ENCODE measurements at regions not wholly inside any gene's neighbourhood (a gene's known extent, or its start where the extent isn't known, plus 50 kb on each side); places are given as distances from the start of the nearest gene placed in this dataset.

DNA sequence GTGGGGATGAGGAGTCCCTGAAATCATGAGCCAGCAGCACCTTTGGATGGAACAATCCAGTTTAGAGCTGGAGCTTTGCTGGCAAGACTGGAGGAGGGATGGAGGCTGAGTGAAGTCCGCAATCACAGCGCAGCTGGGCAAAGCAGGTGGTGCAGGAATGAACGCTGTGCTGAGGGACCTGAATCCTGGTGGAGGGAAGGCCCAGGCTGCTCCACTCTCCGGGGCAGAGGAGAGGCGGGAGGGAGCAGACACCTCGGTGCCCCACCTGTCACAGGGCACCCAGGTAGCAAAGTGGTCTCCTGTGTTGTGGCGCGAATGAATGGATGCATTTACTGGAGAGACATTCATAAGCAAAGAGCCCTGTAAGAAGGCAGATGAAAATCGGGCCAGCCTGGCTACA, 124.8 kb upstream of the ANO1 start:
- DNase-seq, result no peak

DNA sequence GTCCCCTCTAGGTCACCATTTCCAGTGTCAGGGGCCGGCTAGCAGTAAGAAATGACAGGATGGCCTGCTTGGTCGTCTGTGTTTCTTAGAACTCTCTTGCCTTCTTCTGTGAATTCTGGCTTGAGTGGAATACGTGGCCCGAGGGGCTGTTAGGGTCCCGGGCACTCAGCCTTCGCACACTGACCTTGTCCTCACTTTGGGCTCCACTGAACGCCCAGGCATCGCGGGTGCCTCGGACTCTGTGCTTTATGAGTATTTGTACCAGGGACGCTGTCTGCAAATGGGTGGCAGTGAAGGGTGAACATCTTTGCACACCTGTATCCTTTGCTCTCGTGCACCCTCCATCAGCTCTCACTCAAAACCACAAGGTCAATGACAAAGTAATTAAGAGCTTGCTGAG, 123.4 kb upstream of the ANO1 start:
- no peak for DNase-seq

DNA sequence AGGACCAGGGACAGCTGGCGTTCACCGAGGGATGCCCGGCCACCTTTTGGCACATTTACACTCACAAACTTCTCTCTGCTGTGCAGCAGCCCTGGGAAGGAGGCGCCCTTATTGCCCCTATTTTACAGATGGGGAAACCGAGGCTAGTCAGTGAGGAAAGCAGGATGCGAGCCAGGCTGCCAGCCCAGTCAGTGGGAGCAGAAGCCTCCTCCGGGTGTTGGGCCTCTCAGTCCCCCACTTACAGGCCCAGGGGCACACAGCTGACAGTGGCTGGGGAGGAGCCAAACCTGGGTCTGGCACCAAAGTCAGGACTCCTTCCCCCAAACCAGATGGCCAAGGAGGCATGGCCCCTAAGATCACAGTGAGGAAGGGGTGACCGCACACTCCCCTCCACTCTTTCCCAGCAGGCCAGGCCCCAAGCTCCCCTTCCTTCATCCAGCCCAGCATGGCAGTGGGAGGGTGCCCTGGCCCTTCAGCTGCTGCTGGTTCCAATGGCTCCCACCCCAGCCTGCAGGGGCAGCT, 121.4 kb upstream of the ANO1 start:
- no peak for DNase-seq

DNA sequence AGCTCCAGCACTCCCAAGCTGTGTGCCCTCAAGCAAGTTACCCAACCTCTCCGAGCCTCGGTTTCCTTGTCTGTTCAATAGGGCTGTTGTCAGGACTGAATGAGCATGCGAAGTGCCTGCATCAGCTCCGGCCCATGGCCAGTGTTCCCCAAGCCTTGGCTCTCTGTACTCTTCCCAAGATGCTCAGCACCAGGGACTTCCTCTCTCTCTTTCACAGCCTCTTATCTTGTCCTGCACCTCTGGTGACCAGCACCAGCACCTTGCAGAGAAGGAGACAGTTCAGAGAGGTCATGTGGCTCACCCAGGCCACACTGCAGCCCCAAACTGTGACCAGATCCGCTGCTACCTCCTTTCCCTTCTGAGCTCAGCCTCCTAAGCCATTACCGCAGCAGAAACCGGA, 120.3 kb upstream of the ANO1 start:
- no peak for DNase-seq

DNA sequence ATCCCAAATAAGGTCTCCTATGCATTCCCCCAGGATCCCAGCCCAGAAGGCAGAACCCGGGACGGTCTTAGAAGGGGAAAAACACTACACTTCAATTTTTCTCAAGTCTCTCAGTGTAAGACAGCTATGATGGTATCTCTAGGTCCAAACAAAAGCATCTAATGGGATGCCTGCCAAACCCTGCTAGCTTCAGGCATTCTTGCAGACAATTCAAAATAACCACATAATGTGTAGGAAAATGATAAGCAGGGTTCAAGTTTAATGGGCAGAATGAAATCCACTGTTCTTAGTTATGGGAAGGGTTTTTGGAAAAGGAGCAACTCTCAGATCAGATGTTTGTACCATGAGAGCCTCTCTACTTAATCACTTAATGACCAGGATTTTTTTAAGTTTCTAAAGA, 119.8 kb upstream of the ANO1 start:
- no peak for DNase-seq

DNA sequence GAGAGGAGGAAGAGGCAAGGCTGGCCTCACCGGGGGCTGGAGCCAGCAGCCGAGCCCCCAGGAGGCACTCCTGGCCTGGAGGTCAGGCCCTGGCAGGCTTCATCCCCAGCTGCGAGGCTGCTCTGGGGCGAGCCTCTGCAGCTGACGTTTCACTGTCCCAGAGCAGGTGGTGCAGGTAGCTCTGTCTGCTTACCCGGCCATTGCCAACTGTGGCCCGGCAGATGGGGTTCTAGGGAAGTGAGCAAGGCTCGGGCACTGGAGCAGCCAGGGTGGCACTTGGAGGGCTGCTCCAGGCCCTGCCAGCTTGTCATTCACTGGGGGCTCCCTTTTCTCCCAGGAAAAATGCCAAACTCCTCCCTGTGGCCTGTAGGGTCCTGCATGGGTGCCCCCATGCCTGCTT, 118.7 kb upstream of the ANO1 start:
- no peak for DNase-seq

DNA sequence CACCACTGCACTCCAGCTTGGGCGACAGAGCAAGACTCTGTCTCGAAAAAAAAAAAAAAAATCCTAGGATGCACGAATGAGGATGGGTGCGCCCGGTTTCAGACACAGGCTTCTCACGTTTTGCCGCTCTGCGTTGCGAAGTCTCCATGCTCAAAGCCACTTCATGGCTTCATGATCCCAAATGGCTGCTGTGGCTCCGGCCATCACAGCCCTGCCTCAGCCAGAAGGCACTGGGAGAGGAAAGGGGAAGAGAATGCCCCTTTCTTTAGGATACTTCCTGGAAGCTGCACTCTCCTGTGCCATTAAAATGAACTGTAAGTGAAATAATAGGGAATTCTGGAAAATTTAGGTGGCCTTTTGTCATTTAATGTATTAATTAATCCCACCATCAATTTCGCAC, 116.4 kb upstream of the ANO1 start:
- DNase-seq, result no peak

DNA sequence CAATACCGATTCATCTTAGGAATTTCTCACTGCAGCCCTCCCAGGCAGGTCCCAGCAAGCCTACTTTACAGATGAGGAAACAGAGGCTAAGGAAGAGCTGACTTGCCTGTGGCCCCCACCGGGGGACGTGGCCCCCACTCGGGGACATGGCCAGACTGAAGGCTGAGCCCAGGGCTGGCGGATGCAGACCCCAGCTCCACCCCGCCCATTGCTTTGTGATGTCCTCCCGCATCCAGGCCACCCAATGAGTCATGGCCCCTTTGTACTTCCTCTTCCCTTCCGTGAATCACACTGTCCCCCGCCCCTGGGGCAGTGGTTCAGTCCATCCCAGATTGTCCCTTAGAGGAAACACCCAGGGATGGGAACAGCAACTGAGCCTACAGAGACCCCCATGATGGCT, 116.0 kb upstream of the ANO1 start:
- no peak for DNase-seq

DNA sequence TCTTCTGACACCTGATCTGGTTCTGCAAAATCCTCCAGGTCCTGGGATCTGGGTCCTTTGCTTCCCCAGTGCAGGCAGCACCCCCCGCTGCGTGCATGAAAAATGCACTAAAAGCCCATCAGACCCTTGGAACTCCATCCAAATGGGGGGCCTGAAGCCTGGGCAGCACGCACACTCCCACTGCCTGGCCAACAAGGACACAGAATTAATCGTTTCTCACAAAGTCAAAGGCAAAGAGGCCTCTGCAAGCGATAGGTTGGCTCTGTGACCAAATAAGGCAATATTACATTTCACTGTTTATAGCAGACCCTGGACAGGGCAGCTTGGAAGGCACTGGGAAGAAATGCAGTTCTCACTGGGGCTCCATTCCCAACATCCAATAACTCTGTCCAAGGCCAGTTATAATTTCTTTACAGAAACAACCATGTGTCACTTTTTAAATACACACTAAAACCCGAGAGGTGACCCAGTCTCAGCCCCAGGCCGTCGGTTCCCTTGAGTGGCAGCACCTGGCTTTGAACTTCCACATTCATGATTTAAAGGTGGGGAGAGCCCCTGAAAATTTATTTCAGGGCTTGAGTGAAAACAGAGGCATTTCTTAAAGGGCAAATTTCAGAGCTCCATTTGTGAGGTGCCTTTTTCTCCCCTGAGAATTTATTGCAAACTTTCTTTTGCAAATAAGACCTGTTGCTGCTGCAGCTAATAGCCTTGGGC, 114.4 kb upstream of the ANO1 start:
- no peak for DNase-seq

DNA sequence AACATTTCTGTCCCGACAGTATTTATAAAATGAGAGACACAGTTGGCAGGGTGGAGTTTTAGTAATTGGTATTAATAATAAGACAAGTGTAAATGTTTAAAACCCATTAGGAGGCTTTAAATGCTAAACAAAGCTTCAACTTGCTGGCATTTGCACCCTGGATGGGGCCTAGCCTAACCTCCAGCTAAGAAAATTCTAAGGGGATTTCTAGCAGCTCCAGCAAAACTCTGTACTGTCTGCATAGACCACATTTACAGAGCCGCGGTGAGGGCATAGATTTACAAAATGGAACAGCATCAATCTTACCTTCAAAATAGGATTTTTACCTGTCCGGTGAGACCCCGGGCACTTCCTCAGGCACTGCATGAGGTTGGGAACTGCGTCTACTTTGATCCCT, 113.9 kb upstream of the ANO1 start:
- DNase-seq, result no peak

DNA sequence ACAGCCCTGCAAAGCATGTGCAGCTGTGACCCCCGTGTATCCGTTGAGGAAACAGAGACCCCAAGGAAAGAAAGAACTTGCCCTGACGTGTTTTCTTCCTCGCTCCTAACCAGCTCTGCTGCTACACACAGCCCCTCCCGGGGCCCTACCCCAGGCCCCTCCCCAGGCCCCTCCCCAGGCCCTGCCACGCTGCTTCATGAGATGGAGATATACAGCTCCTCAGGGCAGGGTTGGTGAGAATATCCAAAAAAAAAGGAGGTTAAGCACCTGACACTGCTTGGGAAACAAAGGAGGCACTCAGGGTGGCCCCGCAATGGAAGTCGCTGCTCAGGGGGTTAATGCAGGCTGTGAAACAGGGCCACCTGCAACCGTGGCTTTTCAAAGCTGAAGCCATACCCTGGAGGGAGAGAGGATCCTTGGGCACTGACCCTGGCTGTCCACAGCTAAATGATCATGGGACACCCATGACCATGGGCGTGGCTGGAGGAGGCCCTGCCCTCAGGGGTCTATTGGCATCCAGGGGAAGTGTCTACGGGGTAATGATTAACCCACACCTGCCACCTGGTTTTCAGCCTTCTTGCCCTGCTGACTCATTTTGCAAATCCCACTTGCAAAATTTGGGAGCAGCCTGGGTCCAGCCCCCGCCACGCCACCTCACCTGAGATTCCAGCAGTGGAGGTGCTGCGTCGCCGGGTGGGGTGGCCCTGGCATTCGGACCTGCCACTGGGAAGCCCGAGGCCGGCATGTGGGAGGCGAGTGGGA, 112.1 kb upstream of the ANO1 start:
- DNase-seq, result no peak

DNA sequence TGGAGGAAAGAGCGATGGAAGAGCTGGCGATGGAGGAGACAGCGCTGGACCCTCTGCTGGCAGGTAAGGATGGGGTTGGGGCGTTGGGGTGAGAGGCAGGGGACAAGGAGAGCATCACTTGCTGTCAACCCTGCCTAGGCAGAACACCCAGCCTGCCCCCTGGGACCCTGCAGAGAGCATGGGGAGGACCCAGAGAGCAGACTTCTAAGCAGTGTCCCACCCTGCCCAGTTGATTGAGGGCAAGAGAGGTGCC, 111.6 kb upstream of the ANO1 start:
- DNase-seq, result no peak

DNA sequence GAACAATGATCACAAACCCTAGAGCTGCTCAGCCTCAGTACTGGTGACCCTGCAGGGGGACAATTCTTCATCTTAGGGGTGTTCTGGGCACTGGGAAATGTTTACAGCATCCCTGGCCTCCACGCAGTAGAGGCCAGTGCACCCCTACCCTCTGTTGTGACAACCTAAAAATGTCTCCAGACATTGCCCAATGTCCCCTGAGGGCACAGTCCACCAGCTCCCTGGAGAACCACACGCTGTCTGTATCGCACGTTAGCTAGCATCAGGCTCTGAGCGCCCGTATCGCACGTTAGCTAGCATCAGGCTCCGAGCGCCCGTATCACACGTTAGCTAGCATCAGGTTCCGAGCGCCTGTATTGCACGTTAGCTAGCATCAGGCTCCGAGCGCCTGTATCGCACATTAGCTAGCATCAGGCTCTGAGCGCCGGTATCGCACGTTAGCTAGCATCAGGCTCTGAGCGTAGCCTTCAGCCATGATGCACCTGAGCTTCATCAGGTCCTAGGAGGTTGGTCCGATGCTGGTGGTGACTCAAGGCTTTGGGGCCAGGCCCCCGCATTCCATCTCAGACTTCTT, 111.1 kb upstream of the ANO1 start:
- DNase-seq, result no peak

DNA sequence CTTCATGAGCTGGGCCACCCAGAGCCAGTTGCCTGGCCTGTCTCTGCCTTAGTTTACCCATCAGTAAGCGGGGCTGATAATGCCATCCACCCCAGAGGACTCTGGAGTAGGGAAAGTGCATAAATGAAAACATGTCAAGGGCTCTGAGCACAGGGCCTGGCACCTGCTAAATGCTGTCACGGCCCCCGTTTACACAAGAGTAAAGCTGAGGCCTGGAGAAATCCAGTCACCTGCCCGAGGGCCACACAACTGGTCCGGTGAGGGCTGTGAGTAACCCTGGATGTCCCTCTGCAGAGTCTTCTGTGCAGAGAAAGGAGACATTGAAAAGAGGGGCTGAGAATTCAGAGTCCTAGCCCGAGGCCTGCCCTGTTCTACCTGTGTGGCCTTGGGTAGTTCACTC, 110.6 kb upstream of the ANO1 start:
- DNase-seq, result no peak

DNA sequence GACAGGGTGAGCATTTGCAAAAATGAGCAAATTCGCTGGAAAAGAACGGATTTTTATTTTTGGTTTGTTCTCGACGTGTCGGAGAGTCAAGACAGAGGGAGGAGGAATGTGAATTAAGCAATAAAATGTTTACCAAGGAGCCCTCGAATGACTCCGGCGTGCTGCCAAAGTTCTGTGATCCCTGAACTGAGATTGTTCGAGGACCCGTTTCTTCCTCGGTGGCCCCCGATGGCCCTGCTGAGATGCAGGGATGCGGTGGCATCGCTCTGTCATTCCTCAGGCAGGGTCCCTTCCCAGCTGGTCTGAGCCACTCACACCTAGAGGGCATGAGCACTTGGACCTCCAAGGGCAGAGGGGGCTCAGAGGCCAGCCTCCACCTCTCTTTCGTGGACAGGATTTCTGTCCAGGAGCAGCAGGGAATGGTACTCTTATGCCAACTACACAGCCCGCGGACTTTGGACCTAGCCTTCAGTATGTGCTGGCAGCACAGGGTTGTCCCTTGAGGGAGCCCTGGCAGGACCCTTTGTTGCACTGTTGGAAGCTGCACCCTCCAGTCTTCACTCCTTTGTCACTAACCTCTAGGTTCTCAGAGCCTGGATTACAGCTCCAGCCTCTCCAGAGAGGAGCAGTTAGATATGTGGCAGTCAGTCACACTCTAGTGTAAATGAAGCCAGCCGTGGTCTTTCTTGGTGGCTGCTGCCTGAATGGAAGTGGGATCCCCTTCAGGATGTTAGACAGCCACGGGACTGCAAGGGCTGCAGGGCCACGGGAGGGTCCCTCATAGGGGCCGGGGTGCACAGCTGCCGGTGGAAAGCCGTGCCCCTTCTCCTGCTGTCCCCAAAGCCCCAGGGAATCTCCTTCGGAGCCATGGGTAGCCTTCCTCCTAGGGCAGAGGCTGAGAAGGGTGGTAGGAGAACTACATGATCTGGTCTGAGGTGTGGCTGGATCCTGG, 109.4 kb upstream of the ANO1 start:
- DNase-seq, result no peak

DNA sequence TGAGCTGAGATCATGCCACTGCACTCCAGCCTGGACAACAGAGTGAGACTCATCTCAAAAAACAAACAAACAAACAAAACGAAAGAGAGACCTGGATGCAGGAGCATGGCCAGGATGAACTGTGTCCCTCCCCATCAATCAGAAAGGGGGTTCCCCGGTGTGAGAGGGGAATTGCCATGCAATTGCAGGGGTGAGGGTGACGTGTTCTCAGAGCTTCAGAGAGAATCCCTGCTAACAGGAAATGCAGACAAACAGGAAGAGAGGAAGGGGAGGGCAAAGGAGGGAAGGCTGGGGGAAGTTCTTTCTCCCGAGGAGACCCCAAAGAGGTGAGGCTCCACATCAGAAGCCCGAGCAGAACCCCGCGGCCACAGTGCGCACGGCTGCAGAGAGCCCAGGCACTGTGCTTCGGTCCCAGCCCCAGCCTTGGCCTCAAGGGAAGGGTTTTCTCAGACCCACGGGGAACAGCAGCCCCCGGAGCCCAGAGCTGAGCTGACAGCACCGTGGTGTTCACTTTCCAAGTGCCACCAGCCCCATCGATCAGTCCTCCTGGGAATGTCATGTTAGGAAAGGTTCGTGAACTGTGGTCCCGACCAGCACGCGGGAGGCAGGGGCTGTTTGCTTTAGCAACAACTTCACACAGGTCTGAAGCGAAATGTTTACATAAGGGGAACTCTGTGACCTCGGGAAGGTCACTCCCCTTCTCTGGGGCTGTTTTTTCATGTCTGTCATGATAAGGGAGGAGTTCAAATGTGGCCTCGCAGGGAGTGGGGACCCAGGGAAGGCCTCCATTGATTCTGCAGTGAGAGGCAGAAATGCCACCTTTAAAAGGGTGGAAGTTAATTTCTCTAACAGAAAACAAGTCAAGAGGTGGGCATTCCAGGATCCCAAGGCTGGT, 108.0 kb upstream of the ANO1 start:
- no peak for DNase-seq

DNA sequence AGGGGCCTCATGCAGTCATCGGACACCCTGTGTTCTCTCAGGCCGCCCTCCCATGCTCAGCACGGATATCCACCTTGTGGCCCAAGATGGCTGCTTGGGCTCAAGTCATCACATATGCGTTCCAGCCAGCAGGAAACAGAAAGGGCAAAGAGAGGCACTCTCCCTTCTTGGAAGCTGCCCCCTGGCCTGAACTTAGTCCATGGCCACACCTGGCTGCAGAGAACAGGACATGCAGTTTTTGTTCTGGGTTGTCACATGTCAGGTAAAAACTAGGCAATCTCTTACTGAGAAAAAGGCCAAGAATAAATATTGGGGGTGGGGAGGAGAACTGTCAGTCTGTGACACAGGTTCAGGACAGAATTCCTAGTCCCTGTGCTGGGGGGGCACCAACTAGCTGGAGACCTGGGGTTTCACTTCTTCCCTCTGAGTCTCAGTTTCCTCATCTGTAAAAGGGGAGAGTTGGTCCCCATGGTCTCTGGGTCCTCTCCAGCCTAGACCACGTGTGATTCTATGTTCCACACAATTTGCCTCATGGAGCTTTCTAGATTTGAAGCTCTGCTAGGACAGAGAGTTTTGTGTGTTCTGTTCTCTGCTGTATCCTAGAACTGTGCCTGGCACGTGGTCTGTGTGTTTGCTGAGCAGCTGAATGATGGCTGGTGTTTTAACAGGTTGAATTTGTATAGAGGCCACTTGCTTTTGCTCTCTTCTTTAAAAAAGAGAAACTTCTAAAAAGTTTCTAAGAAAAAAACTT, 107.2 kb upstream of the ANO1 start:
- no peak for DNase-seq

DNA sequence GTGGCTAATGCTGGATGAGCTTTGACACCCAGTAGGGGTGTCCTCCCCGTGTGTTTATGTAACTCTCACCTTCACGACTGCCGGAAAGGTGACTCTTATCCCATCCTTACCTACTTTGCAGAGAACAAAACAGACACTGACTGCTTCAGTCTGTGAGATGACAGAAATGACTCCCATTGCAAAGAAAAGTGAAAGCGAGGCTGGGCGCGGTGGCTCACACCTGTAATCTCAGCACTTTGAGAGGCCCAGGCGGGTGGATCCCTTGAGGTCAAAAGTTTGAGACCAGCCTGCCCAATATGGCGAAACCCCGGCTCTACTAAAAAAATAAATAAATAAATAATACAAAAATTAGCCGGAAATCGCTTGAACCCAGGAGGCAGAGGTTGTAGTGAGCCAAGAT, 106.4 kb upstream of the ANO1 start:
- DNase-seq, result no peak

DNA sequence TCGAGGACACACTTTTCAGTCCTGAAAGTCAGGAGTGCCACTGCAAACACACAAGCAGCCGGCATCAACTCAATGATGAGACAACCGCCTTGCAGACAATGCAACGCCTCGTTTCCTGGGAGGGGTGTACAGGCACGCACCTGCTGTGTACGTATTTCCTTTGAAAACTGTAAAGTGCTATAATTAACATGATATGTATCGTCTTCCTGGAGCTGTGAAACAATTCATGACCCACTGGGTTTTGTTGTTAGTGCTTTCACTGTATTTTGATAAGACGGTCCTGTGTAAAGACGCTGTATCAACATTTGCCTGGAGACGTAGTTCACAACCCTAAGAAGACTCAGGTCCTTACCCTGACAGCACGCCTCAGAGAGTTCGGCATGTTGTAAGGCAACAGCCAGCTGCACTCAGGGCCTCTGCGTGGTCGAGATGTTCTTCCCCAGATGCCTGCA, 105.7 kb upstream of the ANO1 start:
- DNase-seq, result no peak

DNA sequence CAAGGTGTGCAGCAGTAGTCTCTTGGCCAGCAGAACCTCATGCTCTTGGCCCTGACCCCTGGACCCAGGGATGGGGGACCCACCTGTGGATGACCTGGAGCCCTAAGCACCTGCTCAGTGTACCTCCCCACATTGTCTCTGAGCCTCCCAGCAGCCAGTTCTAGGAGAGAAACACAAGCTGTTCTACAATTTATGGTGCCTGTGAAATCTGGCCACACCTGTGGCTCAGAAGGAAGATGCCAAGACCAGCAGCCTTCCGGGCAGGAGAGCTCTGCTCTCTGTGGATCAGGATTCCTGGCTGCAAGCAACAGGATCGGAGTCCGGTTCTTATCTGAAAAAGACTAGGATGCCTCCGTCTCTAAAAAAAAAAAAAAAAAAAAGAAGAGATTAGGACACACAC, 103.6 kb upstream of the ANO1 start:
- no peak for DNase-seq

DNA sequence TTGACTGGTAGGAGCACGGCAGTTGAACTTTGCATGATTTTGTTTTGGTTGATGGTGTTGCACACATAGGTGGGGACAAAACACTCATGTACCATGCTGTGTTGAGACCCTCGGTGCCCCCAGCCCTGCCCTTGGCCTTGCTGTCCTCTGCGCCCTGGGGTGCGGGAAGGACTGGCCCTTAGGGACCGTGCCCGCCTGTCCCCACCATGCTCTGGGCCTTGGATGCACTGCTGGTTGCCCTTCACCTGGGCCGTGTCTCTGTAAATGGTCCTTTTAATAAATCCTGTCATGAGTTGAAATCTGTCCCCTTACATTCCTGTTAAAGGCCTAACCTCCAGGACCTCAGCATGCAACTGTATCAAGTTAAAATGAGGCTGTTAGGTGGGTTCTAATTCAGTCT, 102.3 kb upstream of the ANO1 start:
- DNase-seq, result no peak

DNA sequence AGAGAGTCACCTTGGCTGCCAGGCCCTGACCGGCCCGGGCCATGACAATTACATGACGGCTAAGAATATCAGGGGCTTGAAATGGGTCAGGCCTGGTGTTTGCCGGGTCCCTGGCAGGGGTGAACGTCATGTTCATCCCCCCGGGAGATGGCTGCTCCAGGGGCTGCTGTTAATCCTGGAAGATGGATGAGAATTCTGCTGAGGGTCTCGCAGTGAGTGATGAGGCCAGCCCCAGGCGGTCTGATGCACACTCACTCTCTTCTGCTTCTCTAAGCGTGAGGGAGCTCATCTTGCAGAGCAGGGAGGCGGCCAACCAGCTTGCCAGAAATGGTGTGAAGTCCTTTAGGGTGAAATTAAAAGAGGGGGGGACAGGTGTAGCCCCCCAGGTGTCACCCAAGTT, 101.3 kb upstream of the ANO1 start:
- DNase-seq, result no peak

Data from NCI-H1694 treated with DMSO at 0.1 percent for 48 hours (cell line).